ENCODE measurements at regions not wholly inside any gene's neighbourhood (a gene's known extent, or its start where the extent isn't known, plus 50 kb on each side); places are given as distances from the start of the nearest gene placed in this dataset.

GRCh38 chr10:130244928-130245495, 108.8 kb downstream of the GLRX3 start:
- Histone ChIP-seq H3K4me1 (ENCODE audit: insufficient read depth, low read length, severe bottlenecking) (no peaks in the 10 kb centered on the region), H4K20me1 (ENCODE audit: insufficient read depth, low read length) (no peaks in the 10 kb centered on the region), H3K27me3 (ENCODE audit: insufficient read depth, low read length) (no peaks in the 10 kb centered on the region), H3K79me2 (ENCODE audit: insufficient read depth, low read length) (no peaks in the 10 kb centered on the region), H3K36me3 (ENCODE audit: insufficient read depth, low read length) (no peaks in the 10 kb centered on the region), H3K4me2 (ENCODE audit: low read length) (no peak overlapping the region), H3K4me3 (ENCODE audit: low read depth, low read length, poor library complexity, severe bottlenecking) (no peak overlapping the region), H3K9me3 (ENCODE audit: low read length) (no peaks in the 10 kb centered on the region), H3F3A (ENCODE audit: insufficient read depth, low read length) (no peaks in the 10 kb centered on the region), H3K9ac (ENCODE audit: low read length) (no peak overlapping the region), H3K9me2 (ENCODE audit: low read depth, low read length) (no peaks in the 10 kb centered on the region), H3K27ac (ENCODE audit: low read depth, low read length, poor library complexity, severe bottlenecking) (no peak overlapping the region), H2AFZ (ENCODE audit: low read length) (no peak overlapping the region)
- TF ChIP-seq CTCF (IDR thresholded peaks at IDR 0.05; ENCODE audit: low read length) (no peak), EZH2 (IDR thresholded peaks at IDR 0.05; ENCODE audit: borderline replicate concordance, low read length) (no peak)

- Histone ChIP-seq H3K9ac (ENCODE audit: low read length) (no peak overlapping the region), H3K27me3 (ENCODE audit: insufficient read depth, low read length) (no peaks in the 10 kb centered on the region), H3K4me3 (ENCODE audit: low read depth, low read length, poor library complexity, severe bottlenecking) (no peak overlapping the region), H3K36me3 (ENCODE audit: insufficient read depth, low read length) (no peaks in the 10 kb centered on the region), H3K9me2 (ENCODE audit: low read depth, low read length) (no peaks in the 10 kb centered on the region), H4K20me1 (ENCODE audit: insufficient read depth, low read length) (no peaks in the 10 kb centered on the region), H3K79me2 (ENCODE audit: insufficient read depth, low read length) (no peaks in the 10 kb centered on the region), H3F3A (ENCODE audit: insufficient read depth, low read length) (no peaks in the 10 kb centered on the region), H3K4me1 (ENCODE audit: insufficient read depth, low read length, severe bottlenecking) (no peaks in the 10 kb centered on the region), H3K27ac (ENCODE audit: low read depth, low read length, poor library complexity, severe bottlenecking) (no peak overlapping the region), H2AFZ (ENCODE audit: low read length) (no peak overlapping the region), H3K4me2 (ENCODE audit: low read length) (no peak overlapping the region), H3K9me3 (ENCODE audit: low read length) (no peaks in the 10 kb centered on the region)
- TF ChIP-seq CTCF (IDR thresholded peaks at IDR 0.05; ENCODE audit: low read length) (no peak), EZH2 (IDR thresholded peaks at IDR 0.05; ENCODE audit: borderline replicate concordance, low read length) (no peak)
These were observed 109.9 kb downstream of the GLRX3 start for GRCh38 chr10:130246113-130246512.

- TF ChIP-seq CTCF (IDR thresholded peaks at IDR 0.05; ENCODE audit: low read length) (no peak), EZH2 (IDR thresholded peaks at IDR 0.05; ENCODE audit: borderline replicate concordance, low read length) (no peak)
- no peaks in the 10 kb centered on the region for H3K4me1 ChIP-seq (ENCODE audit: insufficient read depth, low read length, severe bottlenecking)
- no peaks in the 10 kb centered on the region for H4K20me1 ChIP-seq (ENCODE audit: insufficient read depth, low read length)
- H3K79me2 ChIP-seq (ENCODE audit: insufficient read depth, low read length) = no peaks in the 10 kb centered on the region
- H3K4me2 ChIP-seq (ENCODE audit: low read length) = no peak overlapping the region
- no peaks in the 10 kb centered on the region for H3K27me3 ChIP-seq (ENCODE audit: insufficient read depth, low read length)
- no peak overlapping the region for H2AFZ ChIP-seq (ENCODE audit: low read length)
- H3K4me3 ChIP-seq (ENCODE audit: low read depth, low read length, poor library complexity, severe bottlenecking) = no peak overlapping the region
- H3K9me2 ChIP-seq (ENCODE audit: low read depth, low read length) = no peaks in the 10 kb centered on the region
- H3F3A ChIP-seq (ENCODE audit: insufficient read depth, low read length) = no peaks in the 10 kb centered on the region
- no peak overlapping the region for H3K27ac ChIP-seq (ENCODE audit: low read depth, low read length, poor library complexity, severe bottlenecking)
- no peaks in the 10 kb centered on the region for H3K9me3 ChIP-seq (ENCODE audit: low read length)
- no peak overlapping the region for H3K9ac ChIP-seq (ENCODE audit: low read length)
- no peaks in the 10 kb centered on the region for H3K36me3 ChIP-seq (ENCODE audit: insufficient read depth, low read length)
These were observed 113.9 kb downstream of the GLRX3 start for GRCh38 chr10:130250127-130250526.
